ENCODE measurements at regions not wholly inside any gene's neighbourhood (a gene's known extent, or its start where the extent isn't known, plus 50 kb on each side); places are given as distances from the start of the nearest gene placed in this dataset.

GRCh38 chr13:48790966-48791365 lies 137.2 kb downstream of the CYSLTR2 start:
- no peak for TF ChIP-seq CTCF (IDR thresholded peaks at IDR 0.05)
- TF ChIP-seq ZFX (IDR thresholded peaks at IDR 0.05; ENCODE audit: borderline replicate concordance) = no peak

Measured in 22Rv1 (cell line).